GM19328 (cell line): ENCODE measurements at regions not wholly inside any gene's neighbourhood (a gene's known extent, or its start where the extent isn't known, plus 50 kb on each side); places are given as distances from the start of the nearest gene placed in this dataset.

ENCODE experiments used
- ATAC-seq: cut with Tn5 transposase; IDR thresholded peaks from one replicate; pipeline ENCODE4 v1.9.1; 2021; ENCODE audit warnings: mild to moderate bottlenecking, moderate library complexity; ENCODE audit not compliant: unreplicated experiment

- no peak for ATAC-seq
These were observed 165.2 kb downstream of the ZPLD1 start for GRCh38 chr3:102599819-102600576.

- no peak for ATAC-seq
These were observed 170.3 kb downstream of the ZPLD1 start for GRCh38 chr3:102605153-102605552.

GRCh38 chr3:102608875-102609274 is 174.1 kb downstream of the ZPLD1 start:
- no peak for ATAC-seq

- no peak for ATAC-seq
These were observed 179.3 kb downstream of the ZPLD1 start for GRCh38 chr3:102614021-102614569.

- no peak for ATAC-seq
These were observed 179.8 kb downstream of the ZPLD1 start for GRCh38 chr3:102614585-102614984.

GRCh38 chr3:102617381-102617780 is 182.6 kb downstream of the ZPLD1 start:
- ATAC-seq, result no peak

GRCh38 chr3:102619361-102619760 is 184.5 kb downstream of the ZPLD1 start:
- no peak for ATAC-seq

GRCh38 chr3:102629943-102630342 is 195.1 kb downstream of the ZPLD1 start:
- no peak for ATAC-seq

- ATAC-seq, result no peak
These were observed 195.7 kb downstream of the ZPLD1 start for GRCh38 chr3:102630531-102630930.

GRCh38 chr3:102643546-102643945 is 208.7 kb downstream of the ZPLD1 start:
- no peak for ATAC-seq

GRCh38 chr3:102646557-102646956 is 211.7 kb downstream of the ZPLD1 start:
- ATAC-seq, result no peak

GRCh38 chr3:102660653-102661052 is 225.8 kb downstream of the ZPLD1 start:
- no peak for ATAC-seq

GRCh38 chr3:102661707-102662497 is 227.1 kb downstream of the ZPLD1 start:
- no peak for ATAC-seq

GRCh38 chr3:102662498-102662772 is 227.6 kb downstream of the ZPLD1 start:
- no peak for ATAC-seq

GRCh38 chr3:102664126-102664525 is 229.3 kb downstream of the ZPLD1 start:
- no peak for ATAC-seq

GRCh38 chr3:102665183-102665582 is 230.4 kb downstream of the ZPLD1 start:
- ATAC-seq, result no peak

- no peak for ATAC-seq
These were observed 233.4 kb downstream of the ZPLD1 start for GRCh38 chr3:102668247-102668646.

GRCh38 chr3:102670986-102671385 is 236.2 kb downstream of the ZPLD1 start:
- ATAC-seq, result no peak

- no peak for ATAC-seq
These were observed 237.5 kb downstream of the ZPLD1 start for GRCh38 chr3:102672305-102672704.

- peak; percentile 77 for ATAC-seq
These were observed 238.7 kb downstream of the ZPLD1 start for GRCh38 chr3:102673271-102674115.

- ATAC-seq, result no peak
These were observed 239.5 kb downstream of the ZPLD1 start for GRCh38 chr3:102674284-102674683.
